ENCODE measurements at regions not wholly inside any gene's neighbourhood (a gene's known extent, or its start where the extent isn't known, plus 50 kb on each side); places are given as distances from the start of the nearest gene placed in this dataset.

GRCh38 chr5:85921590-85921989 is 696.2 kb upstream of the COX7C start:
- Histone ChIP-seq H3K27me3 (ENCODE audit: insufficient read depth, low read depth, low read length) (no peaks in the 10 kb centered on the region), H3K9me3 (ENCODE audit: low read length) (no peaks in the 10 kb centered on the region), H3K36me3 (ENCODE audit: insufficient read depth, low read length) (no peaks in the 10 kb centered on the region), H2AFZ (ENCODE audit: low read depth, low read length) (no peak overlapping the region), H4K20me1 (ENCODE audit: insufficient read depth) (no peaks in the 10 kb centered on the region), H3K27ac (ENCODE audit: low read length) (no peak overlapping the region), H3K9ac (ENCODE audit: low read length) (no peak overlapping the region), H3K4me2 (ENCODE audit: low read length) (no peak overlapping the region), H3K4me3 (ENCODE audit: low read length) (no peak overlapping the region), H3F3A (ENCODE audit: insufficient read depth, low read length, poor library complexity, severe bottlenecking) (no peaks in the 10 kb centered on the region), H3K79me2 (replicated peaks; ENCODE audit: insufficient read depth, low read length) (no peaks in the 10 kb centered on the region), H3K9me2 (ENCODE audit: insufficient read depth, low read length) (no peaks in the 10 kb centered on the region)
- TF ChIP-seq REST (IDR thresholded peaks at IDR 0.05; ENCODE audit: borderline replicate concordance) (no peak), CTCF (IDR thresholded peaks at IDR 0.05; ENCODE audit: poor library complexity, severe bottlenecking) (no peak), TAF1 (IDR thresholded peaks at IDR 0.05; ENCODE audit: low read depth) (no peak), SMC3 (conservative IDR thresholded peaks at IDR 0.05; ENCODE audit: poor library complexity) (no peak), EZH2 (IDR thresholded peaks at IDR 0.05; ENCODE audit: borderline replicate concordance, insufficient read depth, low read length, poor library complexity, severe bottlenecking) (no peak), RAD21 (conservative IDR thresholded peaks at IDR 0.05) (no peak)

DNA sequence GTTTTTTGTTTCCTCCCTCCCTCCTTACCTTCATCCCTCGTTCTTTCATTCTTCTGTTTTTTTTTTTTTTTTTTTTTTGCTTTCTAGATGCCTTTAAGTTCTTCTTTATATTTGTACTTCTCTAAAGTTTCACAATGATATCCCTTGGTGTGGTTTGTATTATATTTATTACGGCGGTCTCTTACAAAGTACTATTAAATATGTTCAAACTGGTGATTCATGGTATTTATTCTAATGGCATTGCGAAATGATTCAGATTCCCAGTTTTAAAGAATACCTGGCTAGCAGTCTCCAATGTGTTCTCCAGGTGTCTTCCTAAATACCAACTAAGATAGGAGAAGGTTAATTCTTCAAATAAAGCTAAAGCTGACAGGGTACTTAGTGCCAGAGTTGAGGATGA is 690.1 kb upstream of the COX7C start:
- Histone ChIP-seq H3K27ac (ENCODE audit: low read length) (no peak overlapping the region), H3K4me2 (ENCODE audit: low read length) (no peak overlapping the region), H3K9ac (ENCODE audit: low read length) (no peak overlapping the region), H3K27me3 (ENCODE audit: insufficient read depth, low read depth, low read length) (no peaks in the 10 kb centered on the region), H3K4me3 (ENCODE audit: low read length) (no peak overlapping the region), H3F3A (ENCODE audit: insufficient read depth, low read length, poor library complexity, severe bottlenecking) (no peaks in the 10 kb centered on the region), H3K9me3 (ENCODE audit: low read length) (no peaks in the 10 kb centered on the region), H3K36me3 (ENCODE audit: insufficient read depth, low read length) (no peaks in the 10 kb centered on the region), H2AFZ (ENCODE audit: low read depth, low read length) (no peak overlapping the region), H4K20me1 (ENCODE audit: insufficient read depth) (no peaks in the 10 kb centered on the region), H3K9me2 (ENCODE audit: insufficient read depth, low read length) (no peaks in the 10 kb centered on the region), H3K79me2 (replicated peaks; ENCODE audit: insufficient read depth, low read length) (no peaks in the 10 kb centered on the region)
- TF ChIP-seq RAD21 (conservative IDR thresholded peaks at IDR 0.05) (no peak), REST (IDR thresholded peaks at IDR 0.05; ENCODE audit: borderline replicate concordance) (no peak), MXI1 (conservative IDR thresholded peaks at IDR 0.05; ENCODE audit: poor library complexity, severe bottlenecking) (no peak), SMC3 (conservative IDR thresholded peaks at IDR 0.05; ENCODE audit: poor library complexity) (no peak), EP300 (conservative IDR thresholded peaks at IDR 0.05; ENCODE audit: poor library complexity, severe bottlenecking) (no peak), POLR2AphosphoS5 (IDR thresholded peaks at IDR 0.05) (no peak), TAF1 (IDR thresholded peaks at IDR 0.05; ENCODE audit: low read depth) (no peak), EZH2 (IDR thresholded peaks at IDR 0.05; ENCODE audit: borderline replicate concordance, insufficient read depth, low read length, poor library complexity, severe bottlenecking) (no peak), CTCF (IDR thresholded peaks at IDR 0.05; ENCODE audit: poor library complexity, severe bottlenecking) (no peak)

Data from neural cell (in vitro differentiated cells).